NCI-H69 (cell line): ENCODE measurements at regions not wholly inside any gene's neighbourhood (a gene's known extent, or its start where the extent isn't known, plus 50 kb on each side); places are given as distances from the start of the nearest gene placed in this dataset.
"Not testable (repeated sequence)": the region's sequence is repeated elsewhere in the genome, so short reads cannot be mapped to it uniquely, and the experiment has no call there.

Experiments
- DNase-seq: peaks from one replicate; lab custom pipeline; 2025; lab: John Stamatoyannopoulos, UW

GRCh38 chr5:97234380-97234779, 51.3 kb upstream of the RIOK2 start:
- DNase-seq = not testable (repeated sequence)

GRCh38 chr5:97242341-97242740, 59.3 kb upstream of the RIOK2 start:
- DNase-seq = no peak

- no peak for DNase-seq
Measured at GRCh38 chr5:97243353-97243752, 60.3 kb upstream of the RIOK2 start.

DNA sequence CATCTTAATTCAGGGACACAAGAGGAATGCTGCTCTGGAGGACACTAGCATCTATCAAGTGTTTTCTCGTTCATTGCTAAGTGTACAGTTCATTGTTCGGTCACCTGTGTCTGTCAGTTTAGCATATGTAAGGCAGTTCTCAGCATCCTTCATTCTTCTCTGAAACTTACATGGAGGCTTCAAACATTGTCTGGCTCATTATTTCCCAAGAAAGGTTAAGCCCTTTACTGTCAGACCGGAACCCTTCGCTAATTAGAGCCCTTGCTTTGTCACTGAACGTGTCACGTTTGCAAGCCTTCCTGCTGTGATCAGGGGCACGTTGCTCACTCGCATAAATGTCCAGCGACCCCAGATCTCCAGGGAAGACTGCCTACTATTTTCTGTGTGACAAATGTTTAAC, 62.3 kb upstream of the RIOK2 start:
- peak; percentile 87 for DNase-seq

GRCh38 chr5:97250113-97250512, 67.1 kb upstream of the RIOK2 start:
- DNase-seq = no peak

DNA sequence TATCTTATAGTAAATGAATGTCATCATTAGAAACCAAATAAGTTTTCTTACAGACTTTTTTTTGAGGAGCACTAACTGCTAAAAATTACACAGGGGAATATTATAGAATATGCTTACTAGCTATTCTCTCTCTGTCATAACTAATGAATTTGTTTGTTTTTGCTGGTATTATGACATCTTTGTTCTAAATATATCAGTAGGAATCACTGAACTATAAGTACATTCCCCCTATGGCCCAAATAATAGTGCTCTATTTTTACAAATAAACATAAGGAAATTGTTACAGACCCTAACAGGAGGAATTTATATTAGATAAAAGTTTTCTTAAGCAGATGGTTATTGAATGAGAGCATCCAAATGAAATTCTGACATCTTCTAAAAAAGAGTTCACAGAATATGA, 83.0 kb upstream of the RIOK2 start:
- DNase-seq = no peak

- no peak for DNase-seq
Measured at GRCh38 chr5:97266576-97266975, 83.5 kb upstream of the RIOK2 start.

GRCh38 chr5:97267767-97268166, 84.7 kb upstream of the RIOK2 start:
- DNase-seq = no peak

GRCh38 chr5:97276474-97277120, 93.5 kb upstream of the RIOK2 start:
- DNase-seq = no peak

- DNase-seq = no peak
Measured at GRCh38 chr5:97281257-97281656, 98.2 kb upstream of the RIOK2 start.

- peak; percentile 92 for DNase-seq
Measured at GRCh38 chr5:97297063-97297703, 114.1 kb upstream of the RIOK2 start.

GRCh38 chr5:97297704-97298091, 114.7 kb upstream of the RIOK2 start:
- DNase-seq = no peak

GRCh38 chr5:97301181-97301580, 118.1 kb upstream of the RIOK2 start:
- DNase-seq = not testable (repeated sequence)

DNA sequence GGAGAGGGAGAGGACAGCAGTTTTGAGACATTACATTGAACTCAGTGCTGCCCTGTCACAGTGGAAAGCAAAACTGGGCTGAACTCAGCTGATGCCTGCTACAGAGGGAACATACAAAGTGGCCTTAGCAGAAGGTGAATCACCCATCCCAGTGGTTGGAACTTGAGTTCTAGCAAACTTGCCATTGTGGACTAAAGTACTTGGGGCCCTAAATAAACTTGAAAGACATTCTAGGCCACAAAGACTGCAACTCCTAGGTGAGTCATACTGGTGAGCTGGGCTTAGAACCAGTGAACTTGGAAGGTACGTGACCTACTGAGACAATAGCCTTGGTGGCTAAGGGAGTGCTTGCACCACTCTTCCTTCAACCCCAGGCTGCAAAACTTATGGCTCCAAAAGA, 155.7 kb upstream of the RIOK2 start:
- DNase-seq = no peak

- DNase-seq = no peak
Measured at GRCh38 chr5:97355775-97356174, 172.7 kb upstream of the RIOK2 start.

DNA sequence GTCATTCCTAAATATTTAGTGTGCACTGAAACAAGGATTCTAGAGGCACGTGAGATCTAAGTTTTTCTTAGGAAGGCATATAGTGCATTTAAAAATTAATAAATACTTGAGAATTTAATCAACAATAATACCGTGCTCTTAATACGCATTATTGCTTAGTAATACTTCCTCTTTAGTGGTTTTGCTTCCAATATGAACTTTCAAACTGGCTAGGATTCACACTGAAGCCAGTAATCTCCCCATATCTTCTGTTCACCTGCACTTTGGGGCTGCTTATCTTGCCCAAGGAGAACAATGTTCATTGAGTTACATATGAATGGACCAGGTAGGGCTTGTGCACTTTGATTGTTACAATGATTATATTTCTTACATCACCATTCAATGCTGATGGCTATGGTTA, 180.5 kb upstream of the RIOK2 start:
- DNase-seq = no peak

GRCh38 chr5:97364731-97365130, 181.7 kb upstream of the RIOK2 start:
- DNase-seq = no peak

DNA sequence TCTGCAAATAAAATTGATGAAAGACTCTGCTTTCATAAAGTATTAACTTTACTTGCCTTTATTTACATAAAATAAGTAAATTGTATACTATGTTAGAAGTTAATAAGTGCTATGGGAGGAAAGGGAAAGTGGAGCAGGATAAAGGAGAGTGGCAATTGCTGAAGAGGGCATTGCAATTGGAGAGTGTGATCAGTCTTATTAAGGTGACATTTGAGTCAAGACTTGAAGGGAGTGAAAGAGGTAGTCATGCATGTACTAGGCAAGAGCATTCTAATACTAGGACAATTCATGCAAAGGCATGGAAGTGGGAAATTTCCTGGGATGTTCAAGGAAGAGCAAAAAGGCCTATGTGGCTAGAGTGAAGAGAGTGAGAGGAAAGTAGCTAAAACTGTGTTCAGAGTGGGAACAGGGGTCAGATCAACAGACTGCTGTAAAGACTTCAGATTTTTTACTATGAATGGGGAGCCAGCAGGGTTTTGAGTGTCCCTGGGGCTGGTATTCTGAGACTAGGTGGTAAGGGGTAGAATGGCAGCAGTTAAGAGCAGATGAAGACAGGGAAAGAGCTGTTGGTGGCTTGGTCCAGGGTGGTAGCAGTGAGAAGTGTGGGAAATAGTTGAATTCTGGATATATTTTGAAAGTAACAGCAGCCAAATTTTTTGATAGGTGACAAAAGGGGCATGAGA, 182.3 kb upstream of the RIOK2 start:
- no peak for DNase-seq

DNA sequence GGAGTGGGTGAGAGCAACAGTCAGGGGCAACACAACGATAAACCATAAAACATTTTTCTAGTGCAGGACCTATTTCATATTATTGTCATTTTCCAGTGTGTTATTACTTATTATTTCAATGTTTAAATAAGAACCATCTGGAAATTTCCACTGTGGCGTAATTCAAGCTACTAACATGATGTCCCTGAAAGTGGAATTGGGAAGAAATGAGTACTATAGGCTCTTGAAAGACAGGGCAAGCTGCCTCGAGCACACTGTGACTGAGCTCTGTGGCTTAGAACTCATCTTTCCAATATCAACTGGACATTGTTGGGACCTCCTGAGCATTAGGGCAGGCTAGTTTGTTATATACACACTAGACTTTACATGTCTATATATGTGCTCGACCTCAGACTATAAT, 182.9 kb upstream of the RIOK2 start:
- DNase-seq = no peak

- DNase-seq = no peak
Measured at GRCh38 chr5:97375959-97376358, 192.9 kb upstream of the RIOK2 start.

GRCh38 chr5:97377582-97377981, 194.5 kb upstream of the RIOK2 start:
- no peak for DNase-seq

GRCh38 chr5:97383996-97384395, 200.9 kb upstream of the RIOK2 start:
- DNase-seq = no peak

GRCh38 chr5:97388794-97389193, 205.7 kb upstream of the RIOK2 start:
- DNase-seq = no peak

DNA sequence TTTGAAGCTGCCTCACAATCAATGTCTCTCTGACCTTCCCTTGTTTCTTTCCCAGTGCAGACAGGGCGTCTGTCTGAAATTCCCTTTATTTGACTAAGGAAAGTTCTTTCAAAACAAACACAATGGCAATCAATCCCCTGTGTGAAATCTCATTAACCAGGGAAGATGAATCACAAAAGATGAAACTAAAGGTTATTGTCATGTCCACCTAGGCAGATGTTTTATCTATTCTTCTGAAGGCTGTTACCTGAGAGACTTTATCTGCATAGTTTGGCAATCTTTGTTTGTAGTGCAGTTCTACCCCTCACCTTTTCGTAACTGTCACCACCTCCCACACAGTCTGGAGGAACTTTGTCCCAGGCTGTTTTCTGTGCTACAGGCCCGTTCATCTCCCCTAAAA, 217.5 kb upstream of the RIOK2 start:
- peak; percentile 73 for DNase-seq
